Non-pigmented ciliary epithelial cell (primary cell): ENCODE measurements at regions not wholly inside any gene's neighbourhood (a gene's known extent, or its start where the extent isn't known, plus 50 kb on each side); places are given as distances from the start of the nearest gene placed in this dataset.
"Not testable (repeated sequence)": the region's sequence is repeated elsewhere in the genome, so short reads cannot be mapped to it uniquely, and the experiment has no call there.

Experiments used
- DNase-seq: peaks from one replicate; pipeline ENCODE4 v3.0.0-alpha.2; 2010; ENCODE audit warnings: low read depth

GRCh38 chrX:99413317-99413716 is 996.8 kb downstream of the PCDH19 start:
- DNase-seq = no peak

GRCh38 chrX:99398545-99398944 is 1011.5 kb downstream of the PCDH19 start:
- DNase-seq = no peak

- DNase-seq = no peak
These were observed 1012.2 kb downstream of the PCDH19 start for GRCh38 chrX:99397879-99398278.

GRCh38 chrX:99394456-99394855 is 1015.6 kb downstream of the PCDH19 start:
- DNase-seq = no peak

GRCh38 chrX:99384594-99385374 is 1025.3 kb downstream of the PCDH19 start:
- DNase-seq = no peak

GRCh38 chrX:99383786-99384185 is 1026.3 kb downstream of the PCDH19 start:
- DNase-seq = no peak

GRCh38 chrX:99371976-99372595 is 1038.0 kb downstream of the PCDH19 start:
- DNase-seq = no peak

- no peak for DNase-seq
These were observed 1056.7 kb downstream of the PCDH19 start for GRCh38 chrX:99353412-99353811.

- DNase-seq = no peak
These were observed 1061.8 kb downstream of the PCDH19 start for GRCh38 chrX:99348256-99348655.

- no peak for DNase-seq
These were observed 1101.8 kb downstream of the PCDH19 start for GRCh38 chrX:99308302-99308701.

GRCh38 chrX:99305573-99305972 is 1104.5 kb downstream of the PCDH19 start:
- no peak for DNase-seq

GRCh38 chrX:99301990-99302389 is 1108.1 kb downstream of the PCDH19 start:
- no peak for DNase-seq

GRCh38 chrX:99271641-99272040 is 1138.4 kb downstream of the PCDH19 start:
- DNase-seq = no peak

GRCh38 chrX:99266255-99266654 is 1143.8 kb downstream of the PCDH19 start:
- DNase-seq = no peak

- no peak for DNase-seq
These were observed 1161.9 kb downstream of the PCDH19 start for GRCh38 chrX:99248180-99248579.

GRCh38 chrX:99242001-99242400 is 1168.1 kb downstream of the PCDH19 start:
- no peak for DNase-seq

- DNase-seq = not testable (repeated sequence)
These were observed 1175.7 kb downstream of the PCDH19 start for GRCh38 chrX:99234384-99234783.

- no peak for DNase-seq
These were observed 1217.7 kb downstream of the PCDH19 start for GRCh38 chrX:99192421-99192820.

GRCh38 chrX:99184153-99184552 is 1225.9 kb downstream of the PCDH19 start:
- DNase-seq = no peak

- DNase-seq = no peak
These were observed 1237.1 kb downstream of the PCDH19 start for GRCh38 chrX:99172958-99173357.

GRCh38 chrX:99142745-99143144 is 1267.3 kb downstream of the PCDH19 start:
- DNase-seq = no peak

GRCh38 chrX:99137488-99137887 is 1272.6 kb downstream of the PCDH19 start:
- no peak for DNase-seq

GRCh38 chrX:99117011-99117410 is 1293.1 kb downstream of the PCDH19 start:
- DNase-seq = no peak
